K562 (cell line): ENCODE measurements at regions not wholly inside any gene's neighbourhood (a gene's known extent, or its start where the extent isn't known, plus 50 kb on each side); places are given as distances from the start of the nearest gene placed in this dataset.

ENCODE experiments used
- ATAC-seq: fragments of 200-7000 bp; cut with Tn5 transposase; 3 replicates; pipeline ENCODE4 v1.9.1; 2020; ENCODE audit warnings: moderate library complexity
- BruUV-seq: library from RNA; stranded (reverse); fragments of 400-500 nt; replicated peaks from 2 replicates; lab custom pipeline; 2021; lab: Mats Ljungman, UMichigan
- CTCF ChIA-PET: fragments of 300-600 bp; formaldehyde crosslinking; extraction: SDS; loops from one replicate; lab custom pipeline; 2021; ENCODE audit warnings: low intra/inter-chr PET ratio; lab: Yijun Ruan, JAX
- POLR2A ChIA-PET: fragments of 300-600, 350-650 bp; sonication (Branson Sonifier 250); formaldehyde crosslinking; extraction: SDS; loops from one replicate; lab custom pipeline; 2021; ENCODE audit warnings: antibody characterized with exemption, inconsistent platforms; lab: Yijun Ruan, JAX
- DNase-seq, 4 experiments: peaks; one replicate each; pipeline versions ENCODE4 v3.0.0 to v3.0.0-alpha.2; 2011 to 2018; ENCODE audit warnings: low spot score in 3 of 4, mixed read lengths in 3 of 4; ENCODE audit errors: extremely low read depth in 1 of 4
- FAIRE-seq: peaks from 2 replicates; lab custom pipeline; 2011; peaks lifted over from hg19 to GRCh38; lab: Jason Lieb, UNC
- H2AFZ ChIP-seq: 2 replicates; pipeline ENCODE4 v1.6.0; 2011; ENCODE audit warnings: low read depth, low read length, control low read depth, inconsistent platforms
- H3K27ac ChIP-seq: fragments of 200-600 bp; 3 replicates; pipeline ENCODE4 v1.8.0; 2011; ENCODE audit warnings: low read depth, mild to moderate bottlenecking, control low read depth, inconsistent platforms, low read length, moderate library complexity, mixed read lengths; ENCODE audit errors: extremely low read depth
- H3K27me3 ChIP-seq, 2 experiments: fragments of 300-600 bp in 1 of 2; 2 replicates in 1 of 2; 3 replicates in 1 of 2; pipeline versions ENCODE4 v1.6.0 to v1.8.0; 2011; ENCODE audit warnings: inconsistent platforms in 2 of 2, low read length in 2 of 2, mild to moderate bottlenecking in 1 of 2, mixed read lengths in 1 of 2, moderate library complexity in 1 of 2; ENCODE audit not compliant: control insufficient read depth in 2 of 2, insufficient read depth in 2 of 2
- H3K36me3 ChIP-seq: fragments of 300-600 bp; 3 replicates; pipeline ENCODE4 v1.8.0; 2011; ENCODE audit warnings: mild to moderate bottlenecking, low read length, inconsistent platforms; ENCODE audit not compliant: control insufficient read depth, insufficient read depth
- H3K4me1 ChIP-seq, 2 experiments: fragments of 200-600 bp in 1 of 2; replicated peaks in 1 of 2; 2 replicates in 1 of 2; 3 replicates in 1 of 2; pipeline versions ENCODE4 v1.5.1 to v1.8.0; 2011; ENCODE audit warnings: inconsistent platforms in 2 of 2, low read length in 2 of 2, mild to moderate bottlenecking in 1 of 2, mixed read lengths in 1 of 2, moderate library complexity in 1 of 2; ENCODE audit not compliant: control insufficient read depth in 2 of 2, insufficient read depth in 2 of 2
- H3K4me2 ChIP-seq: 2 replicates; pipeline ENCODE4 v1.6.1; 2011; ENCODE audit warnings: low read length, control low read depth, inconsistent platforms, mixed read lengths; ENCODE audit not compliant: insufficient read depth
- H3K4me3 ChIP-seq: fragments of 200-600 bp; sonication (generic), shearing (Covaris generic); 2 replicates; pipeline ENCODE4 v1.5.1; 2016; ENCODE audit warnings: control low read depth, inconsistent platforms
- H3K79me2 ChIP-seq: fragments of 200-600 bp; 3 replicates; pipeline ENCODE4 v1.8.0; 2011; ENCODE audit warnings: low read length, inconsistent platforms; ENCODE audit not compliant: control insufficient read depth, insufficient read depth
- H3K9ac ChIP-seq, 2 experiments: 2 replicates each; pipeline versions ENCODE4 v1.6.0 to v1.6.1; 2011; ENCODE audit warnings: low read depth in 2 of 2, low read length in 2 of 2, control low read depth in 1 of 2, inconsistent platforms in 1 of 2, mild to moderate bottlenecking in 1 of 2, mixed read lengths in 1 of 2; ENCODE audit not compliant: insufficient read depth in 1 of 2
- H3K9me1 ChIP-seq: one replicate; pipeline ENCODE4 v1.6.0; 2011; ENCODE audit warnings: inconsistent platforms, mild to moderate bottlenecking, low read length, moderate library complexity; ENCODE audit not compliant: control insufficient read depth, insufficient read depth
- H3K9me3 ChIP-seq: replicated peaks from 2 replicates; pipeline ENCODE4 v1.5.1; 2011; ENCODE audit warnings: low read depth, low read length, inconsistent platforms; ENCODE audit not compliant: control insufficient read depth, insufficient read depth
- H4K20me1 ChIP-seq: replicated peaks from 2 replicates; pipeline ENCODE4 v1.6.1; 2011; ENCODE audit warnings: low read length, inconsistent platforms, mixed read lengths; ENCODE audit not compliant: control insufficient read depth, insufficient read depth
- CEBPG ChIP-seq, 3 experiments: fragments of 200-800 bp in 1 of 3; sonication (Bioruptor generic) in 1 of 3; sonication (generic) in 1 of 3; formaldehyde crosslinking in 1 of 3; IDR thresholded peaks in 2 of 3; conservative IDR thresholded peaks in 1 of 3; 2 replicates each; pipeline versions ENCODE4 v1.6.1 to v1.8.0; 2016 to 2022; ENCODE audit warnings: missing compliant biosample characterization in 2 of 3, missing genetic modification characterization in 2 of 3, mild to moderate bottlenecking in 1 of 3, missing genetic modification reagents in 1 of 3
- CGGBP1 ChIP-seq: fragments of 250-450 bp; sonication (Bioruptor Pico); IDR thresholded peaks from 2 replicates; pipeline ENCODE4 v1.9.0; 2021; ENCODE audit warnings: mild to moderate bottlenecking
- CHCHD3 ChIP-seq: fragments of 250-450 bp; sonication (Bioruptor Pico); IDR thresholded peaks from 2 replicates; pipeline ENCODE4 v2.1.2; 2022; ENCODE audit warnings: mild to moderate bottlenecking
- NR2F6 ChIP-seq: fragments of 450-650 bp; formaldehyde crosslinking; IDR thresholded peaks from 2 replicates; pipeline ENCODE4 v1.4.0; 2020; ENCODE audit warnings: mild to moderate bottlenecking
- RBM15 ChIP-seq: fragments of 200-400 bp; formaldehyde crosslinking; IDR thresholded peaks from 2 replicates; pipeline ENCODE4 v1.6.1; 2018; ENCODE audit warnings: mild to moderate bottlenecking, low read length, moderate library complexity; ENCODE audit not compliant: insufficient read depth
- TFAP4 ChIP-seq: sonication (generic); formaldehyde crosslinking; IDR thresholded peaks from 2 replicates; pipeline ENCODE4 v1.8.0; 2022; ENCODE audit warnings: missing genetic modification reagents, mild to moderate bottlenecking, moderate library complexity, borderline replicate concordance
- ZBED1 ChIP-seq: IDR thresholded peaks from 2 replicates; pipeline ENCODE4 v1.6.1; 2014
- ZBTB1 ChIP-seq: sonication (generic); formaldehyde crosslinking; IDR thresholded peaks from 2 replicates; pipeline ENCODE4 v1.8.1; 2023; ENCODE audit warnings: missing genetic modification reagents, low read depth, mild to moderate bottlenecking, borderline replicate concordance
- ZNF146 ChIP-seq: IDR thresholded peaks from one replicate; pipeline ENCODE4 v1.6.1; 2018; ENCODE audit warnings: missing compliant biosample characterization; ENCODE audit not compliant: unreplicated experiment
- ZNF175 ChIP-seq: fragments of 200-800 bp; sonication (Bioruptor generic); IDR thresholded peaks from 2 replicates; pipeline ENCODE4 v1.6.1; 2016; ENCODE audit warnings: low read depth, mild to moderate bottlenecking, missing genetic modification characterization, missing compliant biosample characterization
- ZSCAN32 ChIP-seq: fragments of 450-650 bp; formaldehyde crosslinking; IDR thresholded peaks from 2 replicates; pipeline ENCODE4 v1.4.0; 2020; ENCODE audit warnings: mild to moderate bottlenecking, moderate library complexity
- WGBS: fragments of 100-300 bp; shearing (Covaris generic); methylation state at CpG from one replicate; pipeline ENCODE4 v1.1.6; 2016; ENCODE audit warnings: low coverage, mixed read lengths; ENCODE audit not compliant: insufficient coverage; ENCODE audit errors: missing lambda C conversion rate; 5-methylcytosine and 5-hydroxymethylcytosine counted together
- in situ Hi-C: fragments of 300-500 bp; cut with MboI; formaldehyde crosslinking; loops from 4 replicates; pipeline ENCODE4 v1.15.0; 2018; ENCODE audit warnings: inconsistent platforms, mixed read lengths
- intact Hi-C: fragments of 100-400 bp; cut with micrococcal nuclease; formaldehyde crosslinking; loops from 2 replicates; pipeline ENCODE4 v1.14.2; 2022

- H3K4me3 ChIP-seq = no peak overlapping the region
- TF ChIP-seq ZBED1 (no peak), ZSCAN32 (CRISPR knock-in tag) (no peak), CGGBP1 (CRISPR knock-in tag) (no peak), TFAP4 (CRISPR knock-in tag) (no peak), CHCHD3 (CRISPR knock-in tag) (no peak), ZBTB1 (no peak), ZNF146 (no peak), ZNF175 (CRISPR knock-in tag) (no peak), RBM15 (no peak), CEBPG (CRISPR knock-in tag; IDR thresholded peaks at IDR 0.05) (no peak), CEBPG (tag; conservative IDR thresholded peaks at IDR 0.05 in 1 of 2, IDR thresholded peaks at IDR 0.05 in 1 of 2) (no peak), NR2F6 (CRISPR knock-in tag) (no peak)
- no peak overlapping the region for H2AFZ ChIP-seq
- no peaks in the 10 kb centered on the region for H3K27me3 ChIP-seq
- POLR2A ChIA-PET = no interaction called here
- no peaks in the 10 kb centered on the region for H4K20me1 ChIP-seq
- in situ Hi-C loops (no loop called here), intact Hi-C loops (loop anchor here (10.0 kb wide), 1 partner anchor 78 kb away; no protein-coding TSS in a partner anchor)
- no peaks in the 10 kb centered on the region for H3K9me1 ChIP-seq
- CTCF ChIA-PET = no interaction called here
- H3K9ac ChIP-seq = no peak overlapping the region
- DNase-seq (no peak), FAIRE-seq (no peak), ATAC-seq (no peak)
- no peak overlapping the region for H3K4me2 ChIP-seq
- no peaks in the 10 kb centered on the region for H3K36me3 ChIP-seq
- no peaks in the 10 kb centered on the region for H3K9me3 ChIP-seq
- H3K27ac ChIP-seq = no peak overlapping the region
- BruUV-seq = no TSS peak
- H3K4me1 ChIP-seq = no peaks in the 10 kb centered on the region
- 0% methylated on average over 3 of the region's 3 CpGs for WGBS
- no peaks in the 10 kb centered on the region for H3K79me2 ChIP-seq
Observed at GRCh38 chr9:71393005-71393404, 271.6 kb upstream of the TRPM3 start.
